GM23248 (cell line): ENCODE measurements at regions not wholly inside any gene's neighbourhood (a gene's known extent, or its start where the extent isn't known, plus 50 kb on each side); places are given as distances from the start of the nearest gene placed in this dataset.

Experiments used
- DNase-seq: peaks from one replicate; pipeline ENCODE4 v3.0.0-alpha.2; 2015
- H2AFZ ChIP-seq: fragments of 200-600 bp; sonication (generic); 2 replicates; pipeline ENCODE4 v1.6.1; 2016; ENCODE audit warnings: antibody characterized with exemption
- H3F3A ChIP-seq: fragments of 200-600 bp; sonication (generic); 2 replicates; pipeline ENCODE4 v1.6.1; 2016; ENCODE audit warnings: mild to moderate bottlenecking, antibody characterized with exemption, mixed run types; ENCODE audit not compliant: insufficient read depth
- H3K27ac ChIP-seq: fragments of 200-600 bp; sonication (generic); 2 replicates; pipeline ENCODE4 v1.5.1; 2016; ENCODE audit warnings: mild to moderate bottlenecking
- H3K27me3 ChIP-seq: fragments of 200-600 bp; sonication (generic); replicated peaks from 2 replicates; pipeline ENCODE4 v1.6.1; 2016; ENCODE audit warnings: mild to moderate bottlenecking; ENCODE audit not compliant: insufficient read depth
- H3K36me3 ChIP-seq: fragments of 200-600 bp; sonication (generic); 2 replicates; pipeline ENCODE4 v1.6.1; 2016; ENCODE audit warnings: low read depth, mild to moderate bottlenecking
- H3K4me1 ChIP-seq: fragments of 200-600 bp; sonication (generic); 2 replicates; pipeline ENCODE4 v1.6.1; 2016; ENCODE audit warnings: mild to moderate bottlenecking; ENCODE audit not compliant: insufficient read depth
- H3K4me2 ChIP-seq: fragments of 200-600 bp; sonication (generic); one replicate; pipeline ENCODE4 v1.6.1; 2016; ENCODE audit warnings: mild to moderate bottlenecking; ENCODE audit not compliant: unreplicated experiment
- H3K4me3 ChIP-seq: fragments of 200-600 bp; sonication (generic); 2 replicates; pipeline ENCODE4 v1.5.1; 2016; ENCODE audit warnings: mild to moderate bottlenecking
- H3K79me2 ChIP-seq: fragments of 200-600 bp; sonication (generic); 2 replicates; pipeline ENCODE4 v1.6.1; 2016; ENCODE audit warnings: mild to moderate bottlenecking; ENCODE audit not compliant: insufficient read depth
- H3K9ac ChIP-seq: fragments of 200-600 bp; sonication (generic); 2 replicates; pipeline ENCODE4 v1.6.1; 2016; ENCODE audit warnings: mild to moderate bottlenecking
- H3K9me2 ChIP-seq: fragments of 200-600 bp; sonication (generic); 2 replicates; pipeline ENCODE4 v1.6.1; 2016; ENCODE audit warnings: mixed run types, mild to moderate bottlenecking, moderate library complexity; ENCODE audit not compliant: insufficient read depth
- H3K9me3 ChIP-seq: fragments of 200-600 bp; sonication (generic); one replicate; pipeline ENCODE4 v1.6.1; 2017; ENCODE audit warnings: low read depth
- H4K20me1 ChIP-seq: fragments of 200-600 bp; sonication (generic); 2 replicates; pipeline ENCODE4 v1.6.0; 2016; ENCODE audit not compliant: insufficient read depth
- EZH2 ChIP-seq: fragments of 200-600 bp; sonication (generic); IDR thresholded peaks from 2 replicates; pipeline ENCODE4 v1.6.1; 2018; ENCODE audit warnings: antibody characterized with exemption, mild to moderate bottlenecking; ENCODE audit not compliant: insufficient read depth, poor library complexity, severe bottlenecking
- EZH2phosphoT487 ChIP-seq: fragments of 200-600 bp; sonication (generic); IDR thresholded peaks from 2 replicates; pipeline ENCODE4 v1.6.1; 2018; ENCODE audit warnings: antibody characterized with exemption, moderate library complexity, mild to moderate bottlenecking, low read depth; ENCODE audit not compliant: insufficient read depth
- WGBS, 2 experiments: methylation state at CpG; one replicate each; pipeline ENCODE4 v1.1.6; 2015 to 2017; ENCODE audit warnings: low lambda C conversion rate in 2 of 2, low coverage in 1 of 2; ENCODE audit errors: missing lambda C conversion rate in 2 of 2; 5-methylcytosine and 5-hydroxymethylcytosine counted together
- in situ Hi-C: fragments of 300-500 bp; cut with MboI; formaldehyde crosslinking; loops from 2 replicates; pipeline ENCODE4 v1.15.0; 2020

- Histone ChIP-seq H3K9ac (no peak overlapping the region), H3K79me2 (no peaks in the 10 kb centered on the region), H3K4me2 (no peak overlapping the region), H3K9me3 (no peaks in the 10 kb centered on the region), H3F3A (no peaks in the 10 kb centered on the region), H3K36me3 (no peaks in the 10 kb centered on the region), H3K9me2 (no peaks in the 10 kb centered on the region), H3K4me3 (no peak overlapping the region), H4K20me1 (no peaks in the 10 kb centered on the region), H3K27ac (no peak overlapping the region), H3K4me1 (no peaks in the 10 kb centered on the region), H2AFZ (no peak overlapping the region), H3K27me3 (0 out of 2 replicates have a peak, but pooled peaks cover 4% of the 10 kb centered on the region)
- in situ Hi-C loops, result no loop called here
- WGBS, 2 experiments, result 0% methylated on average over 2 of the region's 2 CpGs
- peak; percentile 6 for DNase-seq
- no peak for TF ChIP-seq EZH2
- no peak for TF ChIP-seq EZH2phosphoT487
Measured at GRCh38 chr15:60255390-60255789, 142.4 kb downstream of the ANXA2 start.

- Histone ChIP-seq H3K9me2 (no peaks in the 10 kb centered on the region), H3F3A (no peaks in the 10 kb centered on the region), H3K79me2 (no peaks in the 10 kb centered on the region), H2AFZ (no peak overlapping the region), H3K9ac (no peak overlapping the region), H3K36me3 (no peaks in the 10 kb centered on the region), H3K4me3 (no peak overlapping the region), H3K4me1 (no peaks in the 10 kb centered on the region), H3K27ac (no peak overlapping the region), H3K4me2 (no peak overlapping the region), H4K20me1 (no peaks in the 10 kb centered on the region), H3K27me3 (peaks cover 4% of the 10 kb centered on the region; the same call in 1 of the 2 replicates), H3K9me3 (no peaks in the 10 kb centered on the region)
- 47 to 48% methylated on average over 5 of the region's 5 CpGs for WGBS, 2 experiments
- DNase-seq, result no peak
- TF ChIP-seq EZH2 (no peak), EZH2phosphoT487 (no peak)
- in situ Hi-C loops, result no loop called here
Measured at GRCh38 chr15:60257591-60258159, 140.1 kb downstream of the ANXA2 start.

- H3K27ac ChIP-seq, result no peak overlapping the region
- TF ChIP-seq EZH2 (no peak), EZH2phosphoT487 (no peak)
Measured at GRCh38 chr15:60259469-60259868, 138.3 kb downstream of the ANXA2 start.

GRCh38 chr15:60264088-60264487 is 133.7 kb downstream of the ANXA2 start:
- Histone ChIP-seq H4K20me1 (no peaks in the 10 kb centered on the region), H3K4me3 (no peak overlapping the region), H3K4me2 (no peak overlapping the region), H3K9me3 (no peaks in the 10 kb centered on the region), H3K9me2 (no peaks in the 10 kb centered on the region), H3K4me1 (no peaks in the 10 kb centered on the region), H3K36me3 (no peaks in the 10 kb centered on the region), H3K27me3 (peaks cover 22% of the 10 kb centered on the region), H3K9ac (no peak overlapping the region), H3K79me2 (no peaks in the 10 kb centered on the region), H2AFZ (no peak overlapping the region), H3F3A (no peaks in the 10 kb centered on the region), H3K27ac (no peak overlapping the region)
- 27 to 36% methylated on average over 4 of the region's 4 CpGs for WGBS, 2 experiments
- TF ChIP-seq EZH2 (no peak), EZH2phosphoT487 (no peak)
- DNase-seq, result no peak
- in situ Hi-C loops, result no loop called here

More at GRCh38 chr15:60259469-60259868, 138.3 kb downstream of the ANXA2 start:
- Histone ChIP-seq H3K27me3 (peaks cover 4% of the 10 kb centered on the region), H3K9me2 (no peaks in the 10 kb centered on the region), H3K4me3 (no peak overlapping the region), H3K9me3 (no peaks in the 10 kb centered on the region), H4K20me1 (no peaks in the 10 kb centered on the region), H3F3A (no peaks in the 10 kb centered on the region), H3K36me3 (no peaks in the 10 kb centered on the region), H3K9ac (no peak overlapping the region), H3K79me2 (no peaks in the 10 kb centered on the region), H2AFZ (no peak overlapping the region), H3K4me2 (no peak overlapping the region), H3K4me1 (no peaks in the 10 kb centered on the region)
- in situ Hi-C loops, result no loop called here
- WGBS, 2 experiments, result 59 to 64% methylated on average over 1 of the region's 1 CpG
- no peak for DNase-seq

GRCh38 chr15:60264566-60264965 is 133.2 kb downstream of the ANXA2 start:
- Histone ChIP-seq H3K9me3 (no peaks in the 10 kb centered on the region), H3K4me3 (no peak overlapping the region), H3K9me2 (no peaks in the 10 kb centered on the region), H3K9ac (no peak overlapping the region), H3F3A (no peaks in the 10 kb centered on the region), H3K36me3 (no peaks in the 10 kb centered on the region), H2AFZ (no peak overlapping the region), H3K27me3 (peaks cover 25% of the 10 kb centered on the region), H4K20me1 (no peaks in the 10 kb centered on the region), H3K79me2 (no peaks in the 10 kb centered on the region), H3K4me2 (no peak overlapping the region), H3K4me1 (no peaks in the 10 kb centered on the region), H3K27ac (no peak overlapping the region)
- in situ Hi-C loops, result no loop called here
- DNase-seq, result no peak
- 27 to 30% methylated on average over 4 of the region's 4 CpGs for WGBS, 2 experiments
- no peak for TF ChIP-seq EZH2
- no peak for TF ChIP-seq EZH2phosphoT487
